Stimulated activated CD8-positive, alpha-beta memory T cell treated with anti-CD3 and anti-CD28 coated beads, Interleukin-12 subunit alpha, Interleukin-12 subunit beta, amount 100 ng/mL, for 1 hour (primary cell): ENCODE measurements at regions not wholly inside any gene's neighbourhood (a gene's known extent, or its start where the extent isn't known, plus 50 kb on each side); places are given as distances from the start of the nearest gene placed in this dataset.
"Not testable (repeated sequence)": the region's sequence is repeated elsewhere in the genome, so short reads cannot be mapped to it uniquely, and the experiment has no call there.

ENCODE experiments used
- DNase-seq: peaks from one replicate; pipeline ENCODE4 v3.0.0-alpha.2; 2020; ENCODE audit warnings: low read depth

GRCh38 chr21:14008436-14008835 lies 202.3 kb downstream of the LIPI start:
- DNase-seq, result not testable (repeated sequence)

DNA sequence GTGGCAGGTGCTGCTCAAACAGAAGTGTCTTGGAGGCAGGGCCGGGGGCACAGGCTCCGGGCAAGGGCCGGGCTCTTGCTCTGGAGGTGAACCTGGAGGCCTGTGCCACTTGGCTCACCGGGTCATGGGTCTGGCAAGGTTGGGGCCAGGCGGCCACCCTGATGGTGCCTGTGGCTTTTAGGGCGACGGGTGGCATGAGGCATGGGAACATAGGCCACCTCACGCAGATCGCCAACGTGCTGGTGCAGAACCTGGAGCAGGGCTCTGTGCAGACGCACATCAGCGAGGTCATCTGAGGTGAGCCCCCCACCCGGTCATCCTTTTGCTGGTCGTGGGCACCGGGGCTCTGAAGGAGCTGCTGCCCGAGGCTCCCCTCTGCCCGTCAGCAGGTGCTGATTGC lies 202.7 kb downstream of the LIPI start:
- DNase-seq, result not testable (repeated sequence)

GRCh38 chr21:14006144-14006543 lies 204.6 kb downstream of the LIPI start:
- not testable (repeated sequence) for DNase-seq

DNA sequence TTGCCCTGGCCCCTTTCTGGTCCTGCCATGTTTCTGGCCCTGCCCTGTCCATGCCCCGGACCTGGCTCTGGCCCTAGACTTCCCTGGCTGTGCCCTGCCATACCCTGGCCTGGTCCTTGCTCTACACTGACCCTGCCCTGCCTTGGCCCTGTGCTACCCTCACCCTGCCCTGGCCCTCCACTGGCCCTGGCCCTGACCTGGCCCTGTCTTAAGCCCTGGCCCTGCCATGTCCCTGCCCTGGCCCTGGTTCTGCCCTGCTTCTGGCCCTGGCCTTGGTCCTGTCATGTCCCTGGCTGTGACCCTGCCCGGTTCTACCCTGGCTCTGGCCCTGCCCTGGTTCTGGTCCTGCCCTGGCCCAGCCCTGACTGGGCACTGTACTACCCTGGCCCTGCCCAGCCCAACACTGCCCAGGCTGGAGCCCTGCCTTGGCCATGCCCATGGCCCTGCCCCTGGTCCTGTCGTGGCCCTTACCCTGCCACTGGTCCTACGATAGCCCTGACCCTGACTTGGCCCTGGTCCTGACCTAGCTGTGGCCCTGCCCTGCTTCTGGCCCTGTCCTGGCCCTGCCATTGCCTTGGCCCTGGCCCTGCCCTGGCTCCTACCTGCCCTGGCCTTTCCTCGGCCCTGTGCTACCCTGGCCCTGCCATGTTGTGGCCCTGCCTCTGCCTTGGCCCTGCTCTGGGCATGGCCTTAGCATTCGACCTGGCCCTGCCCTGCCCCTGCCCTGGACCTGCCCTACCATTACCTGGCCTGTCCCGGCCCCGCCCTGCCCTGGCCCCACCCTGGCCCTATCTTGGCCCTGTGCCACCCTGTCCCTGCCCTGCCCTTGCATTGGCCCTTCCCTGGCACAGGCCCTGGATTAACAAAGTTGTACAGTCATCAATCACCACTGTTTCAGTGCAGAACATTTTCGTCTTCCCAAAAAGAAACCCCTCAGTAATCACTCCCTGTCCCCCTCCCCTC lies 223.5 kb downstream of the LIPI start:
- DNase-seq, result not testable (repeated sequence)

GRCh38 chr21:13985865-13986863 lies 224.6 kb downstream of the LIPI start:
- DNase-seq, result not testable (repeated sequence)

- not testable (repeated sequence) for DNase-seq
Measured at GRCh38 chr21:13985137-13985864, 225.5 kb downstream of the LIPI start.

GRCh38 chr21:13984728-13985127 lies 226.0 kb downstream of the LIPI start:
- not testable (repeated sequence) for DNase-seq

- not testable (repeated sequence) for DNase-seq
Measured at GRCh38 chr21:13981176-13982087, 229.3 kb downstream of the LIPI start.

GRCh38 chr21:13980115-13980662 lies 230.6 kb downstream of the LIPI start:
- peak; percentile 24 for DNase-seq

GRCh38 chr21:13979608-13980007 lies 231.1 kb downstream of the LIPI start:
- not testable (repeated sequence) for DNase-seq

GRCh38 chr21:13974582-13974981 lies 236.2 kb downstream of the LIPI start:
- not testable (repeated sequence) for DNase-seq

- not testable (repeated sequence) for DNase-seq
Measured at GRCh38 chr21:13969853-13970252, 240.9 kb downstream of the LIPI start.

- not testable (repeated sequence) for DNase-seq
Measured at GRCh38 chr21:13969002-13969401, 241.8 kb downstream of the LIPI start.

DNA sequence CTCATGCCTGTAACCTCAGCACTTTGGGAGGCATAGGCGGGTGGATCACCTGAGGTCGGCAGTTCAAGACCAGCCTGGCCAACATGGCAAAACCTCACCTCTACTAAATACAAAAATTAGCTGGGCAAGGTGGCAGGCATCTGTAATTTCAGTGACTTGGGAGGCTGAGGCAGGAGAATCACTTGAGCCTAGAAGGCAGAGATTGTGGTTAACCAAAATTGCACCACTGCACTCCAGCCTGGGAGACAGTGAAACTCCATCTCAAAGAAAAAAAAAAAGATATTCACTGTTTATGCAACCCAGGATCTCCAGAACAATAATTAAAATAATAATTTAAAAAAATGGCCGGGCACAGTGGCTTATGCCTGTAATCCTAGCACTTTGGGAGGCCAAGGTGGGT lies 247.5 kb downstream of the LIPI start:
- not testable (repeated sequence) for DNase-seq

DNA sequence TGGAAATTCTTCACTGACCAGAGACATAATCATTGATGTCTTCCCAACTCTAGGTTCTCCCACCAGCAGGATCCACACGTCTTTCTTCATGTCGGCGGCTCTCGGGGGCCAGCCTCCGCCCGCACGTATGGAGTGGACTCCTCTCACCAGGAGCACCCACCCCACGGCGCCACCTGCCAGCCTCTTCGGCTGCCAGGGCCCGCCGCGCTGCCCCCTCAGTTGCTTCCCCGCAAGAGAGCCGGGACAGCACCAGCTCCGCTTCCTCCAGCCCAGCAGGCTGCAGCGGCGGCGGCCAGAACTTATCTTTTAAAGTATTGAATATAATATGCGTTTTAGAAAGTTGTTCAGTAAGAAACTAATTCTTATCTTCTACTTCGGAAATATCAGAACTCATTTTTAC lies 273.5 kb downstream of the LIPI start:
- no peak for DNase-seq

DNA sequence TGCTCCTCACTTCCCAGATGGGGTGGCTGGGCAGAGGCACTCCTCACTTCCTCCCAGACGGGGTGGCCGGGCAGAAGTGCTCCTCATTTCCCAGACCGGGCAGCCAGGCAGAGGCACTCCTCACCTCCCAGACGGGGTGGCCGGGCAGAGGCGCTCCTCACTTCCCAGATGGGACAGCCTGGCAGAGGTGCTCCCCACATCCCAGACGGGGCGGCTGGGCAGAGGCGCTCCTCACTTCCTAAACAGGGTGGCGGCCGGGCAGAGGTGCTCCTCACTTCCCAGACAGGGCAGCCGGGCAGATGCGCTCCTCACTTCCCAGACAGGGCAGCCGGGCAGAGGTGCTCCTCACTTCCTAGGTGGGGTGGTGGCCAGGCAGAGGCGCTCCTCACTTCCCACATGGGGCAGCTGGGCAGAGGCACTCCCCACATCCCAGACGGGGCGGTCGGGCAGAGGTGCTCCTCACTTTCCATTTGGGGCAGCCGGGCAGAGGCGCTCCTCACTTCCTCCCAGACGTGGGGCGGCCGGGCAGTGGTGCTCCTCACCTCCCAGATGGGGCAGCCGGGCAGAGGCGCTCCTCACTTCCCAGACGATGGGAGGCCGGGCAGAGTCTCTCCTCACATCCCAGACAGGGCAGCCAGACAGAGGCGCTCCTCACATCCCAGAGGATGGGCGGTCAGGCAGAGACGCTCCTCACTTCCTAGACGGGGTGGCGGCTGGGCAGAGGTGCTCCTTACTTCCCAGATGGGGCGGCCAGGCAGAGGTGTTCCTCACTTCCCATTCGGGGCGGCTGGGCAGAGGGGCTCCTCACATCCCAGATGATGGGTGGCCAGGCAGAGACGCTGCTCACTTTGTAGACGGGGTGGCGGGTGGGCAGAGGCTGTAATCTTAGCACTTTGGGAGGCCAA lies 274.5 kb downstream of the LIPI start:
- not testable (repeated sequence) for DNase-seq

DNA sequence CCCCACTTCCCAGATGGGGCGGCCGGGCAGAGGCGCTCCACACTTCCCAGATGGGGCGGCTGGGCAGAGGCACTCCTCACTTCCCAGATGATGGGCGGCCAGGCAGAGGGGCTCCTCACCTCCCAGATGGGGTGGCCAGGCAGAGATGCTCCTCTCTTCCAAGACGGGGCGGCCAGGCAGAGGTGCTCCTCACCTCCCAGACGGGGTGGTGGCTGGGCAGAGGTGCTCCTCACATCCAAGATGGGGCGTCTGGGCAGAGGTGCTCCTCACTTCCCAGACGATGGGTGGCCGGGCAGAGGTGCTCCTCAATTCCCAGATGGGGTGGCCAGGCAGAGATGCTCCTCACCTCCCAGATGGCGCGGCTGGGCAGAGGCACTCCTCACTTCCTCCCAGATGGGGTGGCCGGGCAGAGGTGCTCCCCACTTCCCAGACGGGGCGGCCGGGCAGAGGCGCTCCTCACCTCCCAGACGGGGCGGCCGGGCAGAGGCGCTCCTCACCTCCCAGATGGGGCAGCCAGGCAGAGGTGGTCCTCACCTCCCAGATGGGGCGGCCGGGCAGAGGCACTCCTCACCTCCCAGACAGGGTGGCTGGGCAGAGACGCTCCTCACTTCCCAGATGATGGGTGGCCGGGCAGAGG lies 275.2 kb downstream of the LIPI start:
- DNase-seq, result not testable (repeated sequence)

DNA sequence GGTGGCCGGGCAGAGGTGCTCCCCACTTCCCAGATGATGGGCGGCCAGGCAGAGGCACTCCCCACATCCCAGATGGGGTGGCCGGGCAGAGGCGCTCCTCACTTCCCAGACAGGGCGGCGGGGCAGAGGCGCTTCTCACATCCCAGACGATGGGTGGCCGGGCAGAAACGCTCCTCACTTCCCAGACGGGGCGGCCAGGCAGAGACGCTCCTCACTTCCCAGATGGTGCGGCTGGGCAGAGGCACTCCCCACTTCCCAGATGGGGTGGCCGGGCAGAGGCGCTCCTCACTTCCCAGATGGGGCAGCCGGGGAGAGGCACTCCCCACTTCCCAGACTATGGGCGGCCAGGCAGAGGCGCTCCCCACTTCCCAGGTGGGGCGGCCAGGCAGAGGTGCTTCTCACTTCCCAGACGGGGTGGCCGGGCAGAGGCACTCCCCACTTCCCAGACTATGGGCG lies 275.8 kb downstream of the LIPI start:
- DNase-seq, result not testable (repeated sequence)
